AG04450 (cell line): ENCODE measurements at regions not wholly inside any gene's neighbourhood (a gene's known extent, or its start where the extent isn't known, plus 50 kb on each side); places are given as distances from the start of the nearest gene placed in this dataset.

Experiments used
- CTCF ChIA-PET: fragments of 300-600, 350-600 bp; formaldehyde crosslinking; extraction: SDS; loops from one replicate; lab custom pipeline; 2022; ENCODE audit warnings: antibody characterized with exemption, inconsistent platforms; lab: Charles Lee
- POLR2A ChIA-PET: fragments of 350-600 bp; formaldehyde crosslinking; extraction: SDS; loops from one replicate; lab custom pipeline; 2021; ENCODE audit warnings: antibody characterized with exemption, inconsistent platforms; lab: Yijun Ruan, JAX
- DNase-seq: peaks from one replicate; pipeline ENCODE4 v3.0.0-alpha.2; 2011; ENCODE audit warnings: low read depth, low spot score
- H3K27ac ChIP-seq: one replicate; pipeline ENCODE4 v1.5.1; 2012; ENCODE audit warnings: low read depth, low read length, control low read depth
- H3K27me3 ChIP-seq: one replicate; pipeline ENCODE4 v1.6.0; 2012; ENCODE audit warnings: low read length; ENCODE audit not compliant: control insufficient read depth, insufficient read depth
- H3K4me3 ChIP-seq: 2 replicates; pipeline ENCODE4 v1.5.1; 2011; ENCODE audit warnings: mild to moderate bottlenecking, low read depth, low read length, control low read depth
- H3K9me3 ChIP-seq: 2 replicates; pipeline ENCODE4 v1.5.1; 2012; ENCODE audit warnings: low read length; ENCODE audit not compliant: control insufficient read depth, insufficient read depth
- TF ChIP-seq, protein P1 (sequence below): IDR thresholded peaks from 2 replicates; pipeline ENCODE4 v1.5.1; 2011; ENCODE audit warnings: low read depth, low read length, control low read depth, inconsistent platforms

DNA sequence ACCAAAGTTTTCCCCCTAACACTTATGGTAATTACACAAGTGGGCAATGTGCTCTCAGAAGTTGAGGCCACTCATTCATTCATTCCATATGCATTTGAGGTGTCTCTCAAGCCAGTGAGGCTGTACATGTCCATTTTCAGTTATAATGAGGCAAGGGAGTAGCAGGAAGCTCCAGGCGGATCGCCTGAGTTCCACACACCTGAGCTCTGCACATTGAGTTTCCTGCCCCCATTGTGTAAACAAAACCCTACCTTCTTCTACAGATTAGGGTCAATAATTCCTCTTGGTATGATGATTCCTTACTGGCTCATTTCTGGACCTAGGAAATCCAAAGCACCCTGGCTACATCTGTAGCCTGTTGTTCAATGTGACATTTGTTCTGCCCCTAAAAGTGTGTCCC lies 555.3 kb downstream of the MED13L start:
- H3K4me3 ChIP-seq = no peak overlapping the region
- DNase-seq = no peak
- ChIA-PET POLR2A (no interaction called here), CTCF (no interaction called here)
- H3K27me3 ChIP-seq = no peaks in the 10 kb centered on the region
- TF ChIP-seq, protein P1, sequence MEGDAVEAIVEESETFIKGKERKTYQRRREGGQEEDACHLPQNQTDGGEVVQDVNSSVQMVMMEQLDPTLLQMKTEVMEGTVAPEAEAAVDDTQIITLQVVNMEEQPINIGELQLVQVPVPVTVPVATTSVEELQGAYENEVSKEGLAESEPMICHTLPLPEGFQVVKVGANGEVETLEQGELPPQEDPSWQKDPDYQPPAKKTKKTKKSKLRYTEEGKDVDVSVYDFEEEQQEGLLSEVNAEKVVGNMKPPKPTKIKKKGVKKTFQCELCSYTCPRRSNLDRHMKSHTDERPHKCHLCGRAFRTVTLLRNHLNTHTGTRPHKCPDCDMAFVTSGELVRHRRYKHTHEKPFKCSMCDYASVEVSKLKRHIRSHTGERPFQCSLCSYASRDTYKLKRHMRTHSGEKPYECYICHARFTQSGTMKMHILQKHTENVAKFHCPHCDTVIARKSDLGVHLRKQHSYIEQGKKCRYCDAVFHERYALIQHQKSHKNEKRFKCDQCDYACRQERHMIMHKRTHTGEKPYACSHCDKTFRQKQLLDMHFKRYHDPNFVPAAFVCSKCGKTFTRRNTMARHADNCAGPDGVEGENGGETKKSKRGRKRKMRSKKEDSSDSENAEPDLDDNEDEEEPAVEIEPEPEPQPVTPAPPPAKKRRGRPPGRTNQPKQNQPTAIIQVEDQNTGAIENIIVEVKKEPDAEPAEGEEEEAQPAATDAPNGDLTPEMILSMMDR = no peak
- no peak overlapping the region for H3K27ac ChIP-seq
- no peaks in the 10 kb centered on the region for H3K9me3 ChIP-seq

DNA sequence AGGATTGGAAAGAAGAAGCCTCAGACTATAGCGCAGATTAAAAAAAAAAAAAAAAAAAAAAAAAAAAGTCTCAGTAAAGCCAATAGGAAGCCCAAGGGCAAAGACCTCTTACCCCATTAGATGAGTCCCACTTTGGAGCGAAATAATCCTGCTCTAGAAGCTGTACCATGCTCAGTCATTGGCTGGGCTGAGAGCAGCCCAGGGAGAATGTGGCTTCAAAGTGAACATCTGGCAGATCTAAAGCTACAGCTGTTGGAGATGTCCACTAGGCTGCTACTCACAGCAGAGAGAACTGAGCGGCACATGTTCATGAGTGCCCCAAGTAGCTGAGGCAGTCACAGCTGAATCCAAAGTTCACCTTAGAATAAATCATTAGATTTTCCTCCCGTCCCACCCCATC lies 560.9 kb downstream of the MED13L start:
- TF ChIP-seq, protein P1 = no peak
- ChIA-PET POLR2A (no interaction called here), CTCF (interaction anchor here (0.7 kb wide), 1 partner anchor 1405 kb away, joined by 7 read pairs; no protein-coding TSS in a partner anchor)
- Histone ChIP-seq H3K27ac (no peak overlapping the region), H3K4me3 (no peak overlapping the region), H3K9me3 (no peaks in the 10 kb centered on the region), H3K27me3 (peaks cover 3% of the 10 kb centered on the region)
- DNase-seq = no peak

DNA sequence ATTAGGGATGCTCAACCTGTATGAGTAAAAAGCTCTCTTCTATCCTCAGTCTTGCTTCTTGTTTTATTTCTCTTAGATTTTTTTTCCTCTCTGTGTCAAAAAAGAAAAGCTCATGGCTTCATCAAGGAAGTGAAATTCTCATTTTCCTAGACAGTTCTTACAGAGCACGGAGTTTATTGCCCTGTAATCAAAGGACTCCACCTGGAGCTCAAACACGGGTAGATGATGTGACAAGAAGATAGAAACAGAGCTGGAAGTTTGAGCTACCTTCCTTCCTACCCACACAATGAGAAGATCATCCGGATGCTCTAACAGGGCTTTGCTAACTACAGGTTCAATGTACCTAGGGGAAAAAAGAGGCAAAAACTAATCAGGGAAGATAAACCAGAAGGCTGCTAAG lies 564.8 kb downstream of the MED13L start:
- H3K27me3 ChIP-seq = peaks cover 3% of the 10 kb centered on the region
- ChIA-PET POLR2A (no interaction called here), CTCF (no interaction called here)
- no peak overlapping the region for H3K4me3 ChIP-seq
- no peaks in the 10 kb centered on the region for H3K9me3 ChIP-seq
- DNase-seq = no peak
- no peak overlapping the region for H3K27ac ChIP-seq
- TF ChIP-seq, protein P1 = no peak

DNA sequence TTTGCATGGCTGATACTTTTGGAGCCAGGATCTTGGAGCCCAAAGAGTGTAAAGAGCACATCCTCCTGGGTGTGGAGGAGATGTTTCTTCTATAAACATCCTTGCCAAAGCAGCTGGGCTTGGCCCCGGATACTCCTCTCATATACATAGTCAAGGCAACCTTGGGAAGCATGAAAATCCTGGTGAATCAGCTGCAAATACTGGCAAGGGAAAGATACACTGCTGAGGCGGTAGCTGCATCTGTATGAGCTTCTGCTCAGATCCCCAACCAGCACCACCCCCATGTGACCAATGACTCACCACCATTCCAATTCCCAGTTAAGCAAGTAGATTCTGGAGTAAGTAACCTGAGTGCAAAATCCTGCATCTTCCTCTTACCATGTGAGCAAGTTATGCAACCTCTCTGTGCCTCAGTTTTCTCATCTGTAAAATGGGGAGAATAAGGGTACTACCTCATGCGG lies 567.4 kb downstream of the MED13L start:
- peak; percentile 18 for DNase-seq
- TF ChIP-seq, protein P1 = no peak
- Histone ChIP-seq H3K27ac (no peak overlapping the region), H3K9me3 (no peaks in the 10 kb centered on the region), H3K27me3 (peaks cover 3% of the 10 kb centered on the region), H3K4me3 (no peak overlapping the region)
- ChIA-PET CTCF (no interaction called here), POLR2A (no interaction called here)

DNA sequence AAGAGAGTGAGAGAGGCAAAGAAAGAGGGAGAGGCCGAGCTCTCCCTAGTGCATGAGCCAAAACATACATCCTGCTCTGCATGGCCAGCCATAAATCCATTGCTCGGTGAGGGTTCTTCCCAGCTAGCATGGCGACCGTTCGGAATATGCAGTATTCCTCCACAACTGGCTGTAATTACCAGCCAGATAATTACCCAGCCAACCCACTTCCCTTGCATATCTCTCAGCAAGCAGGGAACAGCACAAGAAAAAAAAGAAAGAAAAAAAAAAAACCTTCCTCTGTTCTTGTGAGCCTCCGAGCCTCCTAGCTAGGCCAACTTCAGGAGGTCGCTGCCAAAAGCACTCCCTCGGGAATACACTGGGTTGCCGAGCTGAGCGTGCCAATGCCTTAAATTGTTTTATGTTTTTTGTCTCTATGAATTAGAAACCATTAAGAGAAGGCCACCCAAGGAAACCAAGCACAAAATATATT lies 567.9 kb downstream of the MED13L start:
- ChIA-PET CTCF (no interaction called here), POLR2A (no interaction called here)
- Histone ChIP-seq H3K9me3 (no peaks in the 10 kb centered on the region), H3K4me3 (no peak overlapping the region), H3K27me3 (peaks cover 3% of the 10 kb centered on the region), H3K27ac (no peak overlapping the region)
- DNase-seq = no peak
- TF ChIP-seq, protein P1 = no peak
